ENCODE measurements at regions not wholly inside any gene's neighbourhood (a gene's known extent, or its start where the extent isn't known, plus 50 kb on each side); places are given as distances from the start of the nearest gene placed in this dataset.

DNA sequence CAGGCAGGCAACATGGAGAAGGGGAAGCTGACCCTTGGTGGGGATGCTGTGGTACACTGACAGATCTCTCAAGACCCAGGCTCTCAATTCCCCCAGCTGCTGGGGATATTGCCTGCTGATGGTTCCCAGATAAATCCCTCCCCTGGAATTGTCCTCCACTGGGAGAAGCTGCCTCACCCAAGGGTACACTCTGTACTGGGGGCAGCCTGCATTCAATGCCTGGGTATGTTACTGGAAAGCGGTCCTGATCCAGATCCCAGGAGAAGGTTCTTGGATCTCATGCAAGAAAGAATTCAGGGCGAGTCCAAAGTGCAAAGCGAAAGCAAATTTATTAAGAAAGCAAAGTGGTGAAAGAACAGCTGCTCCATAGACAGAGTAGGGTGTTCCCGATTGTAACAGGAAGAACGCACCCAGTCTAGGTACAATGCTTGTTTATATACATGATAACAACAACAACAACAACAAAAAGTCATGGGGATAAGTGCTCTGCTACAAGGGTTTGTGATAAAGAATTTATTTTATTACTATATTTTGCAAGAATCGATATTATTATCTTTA, 591.5 kb upstream of the ADAMTS9 start:
- Histone ChIP-seq H3K36me3 (ENCODE audit: insufficient read depth, low read length) (no peaks in the 10 kb centered on the region), H2AFZ (ENCODE audit: low read depth, low read length) (no peak overlapping the region), H3K9ac (ENCODE audit: low read length) (no peak overlapping the region), H4K20me1 (ENCODE audit: insufficient read depth, low read length) (no peaks in the 10 kb centered on the region), H3K9me3 (ENCODE audit: insufficient read depth, low read depth, low read length) (no peaks in the 10 kb centered on the region), H3K27me3 (ENCODE audit: insufficient read depth, low read length) (peaks cover 3% of the 10 kb centered on the region), H3K79me2 (ENCODE audit: insufficient read depth, low read length) (no peaks in the 10 kb centered on the region), H3K4me3 (ENCODE audit: insufficient read depth, low read depth, low read length) (no peak overlapping the region), H3K4me2 (ENCODE audit: low read length) (no peak overlapping the region), H3K4me1 (ENCODE audit: insufficient read depth, low read length) (no peaks in the 10 kb centered on the region), H3K27ac (ENCODE audit: low read depth, low read length) (no peak overlapping the region)
- DNase-seq (ENCODE audit: low read depth) (no peak), FAIRE-seq (no peak)
- H3K27ac Mint-ChIP-seq (ENCODE audit: unreplicated experiment), result no peak overlapping the region
- H3K4me1 Mint-ChIP-seq (ENCODE audit: low read depth, unreplicated experiment), result no peaks in the 10 kb centered on the region
- H3K36me3 Mint-ChIP-seq (ENCODE audit: low read depth, unreplicated experiment), result no peaks in the 10 kb centered on the region
- TF ChIP-seq EZH2 (IDR thresholded peaks at IDR 0.05; ENCODE audit: insufficient read depth, low read length), result no peak
- no peak for TF ChIP-seq CTCF (IDR thresholded peaks at IDR 0.05; ENCODE audit: insufficient read depth, low read depth, low read length)
- peaks cover 26% of the 10 kb centered on the region for H3K27me3 Mint-ChIP-seq (ENCODE audit: low read depth, unreplicated experiment)
- H3K9me3 Mint-ChIP-seq (ENCODE audit: unreplicated experiment), result no peaks in the 10 kb centered on the region
- no peak overlapping the region for H3K4me3 Mint-ChIP-seq (ENCODE audit: unreplicated experiment)

DNA sequence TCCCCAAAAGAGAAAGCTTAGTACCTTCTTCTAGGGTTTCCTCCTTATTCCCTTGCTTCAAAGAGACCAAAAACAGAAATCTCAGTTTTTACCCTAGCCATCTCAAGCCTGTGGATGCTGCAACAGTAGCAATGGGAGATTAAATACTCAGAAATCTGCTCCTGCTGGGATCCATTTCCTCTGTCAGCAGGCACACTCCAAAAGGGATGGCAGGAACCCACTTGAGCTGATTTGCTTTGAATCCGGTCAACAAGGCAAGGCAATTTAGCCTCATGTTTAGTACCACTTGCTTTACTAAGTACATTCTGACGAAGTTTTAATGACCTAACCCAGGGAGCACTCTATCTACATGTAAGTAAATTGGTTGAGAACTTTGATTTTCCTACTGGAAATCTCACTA, 590.0 kb upstream of the ADAMTS9 start:
- no peak overlapping the region for H3K27ac ChIP-seq (ENCODE audit: low read depth, low read length)
- H3K4me1 ChIP-seq (ENCODE audit: insufficient read depth, low read length), result no peaks in the 10 kb centered on the region
- H3K79me2 ChIP-seq (ENCODE audit: insufficient read depth, low read length), result no peaks in the 10 kb centered on the region
- H3K9ac ChIP-seq (ENCODE audit: low read length), result no peak overlapping the region
- peaks cover 3% of the 10 kb centered on the region for H3K27me3 ChIP-seq (ENCODE audit: insufficient read depth, low read length)
- Mint-ChIP-seq H3K9me3 (ENCODE audit: unreplicated experiment) (no peaks in the 10 kb centered on the region), H3K4me1 (ENCODE audit: low read depth, unreplicated experiment) (no peaks in the 10 kb centered on the region), H3K4me3 (ENCODE audit: unreplicated experiment) (no peak overlapping the region), H3K27ac (ENCODE audit: unreplicated experiment) (no peak overlapping the region), H3K36me3 (ENCODE audit: low read depth, unreplicated experiment) (no peaks in the 10 kb centered on the region), H3K27me3 (ENCODE audit: low read depth, unreplicated experiment) (peaks cover 23% of the 10 kb centered on the region)
- no peaks in the 10 kb centered on the region for H3K36me3 ChIP-seq (ENCODE audit: insufficient read depth, low read length)
- no peak for FAIRE-seq
- no peaks in the 10 kb centered on the region for H4K20me1 ChIP-seq (ENCODE audit: insufficient read depth, low read length)
- H2AFZ ChIP-seq (ENCODE audit: low read depth, low read length), result no peak overlapping the region
- no peaks in the 10 kb centered on the region for H3K9me3 ChIP-seq (ENCODE audit: insufficient read depth, low read depth, low read length)
- H3K4me3 ChIP-seq (ENCODE audit: insufficient read depth, low read depth, low read length), result no peak overlapping the region
- no peak overlapping the region for H3K4me2 ChIP-seq (ENCODE audit: low read length)
- DNase-seq (ENCODE audit: low read depth), result no peak
- TF ChIP-seq CTCF (IDR thresholded peaks at IDR 0.05; ENCODE audit: insufficient read depth, low read depth, low read length) (no peak), EZH2 (IDR thresholded peaks at IDR 0.05; ENCODE audit: insufficient read depth, low read length) (no peak)

GRCh38 chr3:65276551-65276950, 588.8 kb upstream of the ADAMTS9 start:
- FAIRE-seq, result no peak
- Histone ChIP-seq H2AFZ (ENCODE audit: low read depth, low read length) (no peak overlapping the region), H3K4me3 (ENCODE audit: insufficient read depth, low read depth, low read length) (no peak overlapping the region), H3K9ac (ENCODE audit: low read length) (no peak overlapping the region), H3K4me2 (ENCODE audit: low read length) (no peak overlapping the region), H3K4me1 (ENCODE audit: insufficient read depth, low read length) (no peaks in the 10 kb centered on the region), H3K27me3 (ENCODE audit: insufficient read depth, low read length) (peaks cover 3% of the 10 kb centered on the region), H3K9me3 (ENCODE audit: insufficient read depth, low read depth, low read length) (no peaks in the 10 kb centered on the region), H3K36me3 (ENCODE audit: insufficient read depth, low read length) (no peaks in the 10 kb centered on the region), H4K20me1 (ENCODE audit: insufficient read depth, low read length) (no peaks in the 10 kb centered on the region), H3K27ac (ENCODE audit: low read depth, low read length) (no peak overlapping the region), H3K79me2 (ENCODE audit: insufficient read depth, low read length) (no peaks in the 10 kb centered on the region)
- Mint-ChIP-seq H3K9me3 (ENCODE audit: unreplicated experiment) (no peaks in the 10 kb centered on the region), H3K4me1 (ENCODE audit: low read depth, unreplicated experiment) (no peaks in the 10 kb centered on the region), H3K27ac (ENCODE audit: unreplicated experiment) (no peak overlapping the region), H3K27me3 (ENCODE audit: low read depth, unreplicated experiment) (peaks cover 13% of the 10 kb centered on the region), H3K4me3 (ENCODE audit: unreplicated experiment) (no peak overlapping the region), H3K36me3 (ENCODE audit: low read depth, unreplicated experiment) (no peaks in the 10 kb centered on the region)
- no peak for DNase-seq (ENCODE audit: low read depth)
- TF ChIP-seq CTCF (IDR thresholded peaks at IDR 0.05; ENCODE audit: insufficient read depth, low read depth, low read length), result no peak
- no peak for TF ChIP-seq EZH2 (IDR thresholded peaks at IDR 0.05; ENCODE audit: insufficient read depth, low read length)
